Testis (tissue), 2 donors: ENCODE measurements at regions not wholly inside any gene's neighbourhood (a gene's known extent, or its start where the extent isn't known, plus 50 kb on each side); places are given as distances from the start of the nearest gene placed in this dataset.
A peak's percentile ranks its signal among the peaks of the same experiment; 100 is the strongest.

Experiments used
- DNase-seq: peaks from one replicate; pipeline ENCODE4 v3.0.0-alpha.2; 2019
- H3K27ac ChIP-seq, 2 donors: fragments of 200-600 bp; sonication (generic); one replicate each; pipeline ENCODE4 v1.5.1; 2019
- H3K27me3 ChIP-seq: fragments of 200-600 bp; sonication (generic); one replicate; pipeline ENCODE4 v1.5.1; 2019
- H3K36me3 ChIP-seq: fragments of 200-600 bp; sonication (generic); one replicate; pipeline ENCODE4 v1.5.1; 2017; ENCODE audit warnings: low read depth; ENCODE audit errors: missing control alignments
- H3K4me1 ChIP-seq: fragments of 200-600 bp; sonication (generic); one replicate; pipeline ENCODE4 v1.5.1; 2019
- H3K4me3 ChIP-seq, 2 donors: fragments of 200-600 bp; sonication (generic); one replicate each; pipeline ENCODE4 v1.5.1; 2017 to 2019
- H3K9me3 ChIP-seq: fragments of 200-600 bp; sonication (generic); one replicate; pipeline ENCODE4 v1.5.1; 2017
- POLR2A ChIP-seq: fragments of 450-650 bp; IDR thresholded peaks from one replicate; pipeline ENCODE4 v1.6.1; 2017; ENCODE audit warnings: antibody characterized with exemption, mild to moderate bottlenecking, moderate library complexity
- WGBS, 2 donors: methylation state at CpG; one replicate each; pipeline ENCODE4 v1.1.5; 2018; 5-methylcytosine and 5-hydroxymethylcytosine counted together
- intact Hi-C: fragments of 100-400 bp; cut with DNase I; formaldehyde crosslinking; loops from one replicate; pipeline ENCODE4 v1.15.1; 2023; ENCODE audit warnings: low total_unique reads
- TF ChIP-seq, protein P1 (sequence below), 3 experiments: fragments of 450-650 bp in 2 of 3; fragments of 200-600 bp in 1 of 3; sonication (generic) in 1 of 3; IDR thresholded peaks; one replicate each; pipeline ENCODE4 v1.5.1; 2016 to 2019; ENCODE audit warnings: antibody characterized with exemption in 3 of 3, mild to moderate bottlenecking in 2 of 3, moderate library complexity in 1 of 3

DNA sequence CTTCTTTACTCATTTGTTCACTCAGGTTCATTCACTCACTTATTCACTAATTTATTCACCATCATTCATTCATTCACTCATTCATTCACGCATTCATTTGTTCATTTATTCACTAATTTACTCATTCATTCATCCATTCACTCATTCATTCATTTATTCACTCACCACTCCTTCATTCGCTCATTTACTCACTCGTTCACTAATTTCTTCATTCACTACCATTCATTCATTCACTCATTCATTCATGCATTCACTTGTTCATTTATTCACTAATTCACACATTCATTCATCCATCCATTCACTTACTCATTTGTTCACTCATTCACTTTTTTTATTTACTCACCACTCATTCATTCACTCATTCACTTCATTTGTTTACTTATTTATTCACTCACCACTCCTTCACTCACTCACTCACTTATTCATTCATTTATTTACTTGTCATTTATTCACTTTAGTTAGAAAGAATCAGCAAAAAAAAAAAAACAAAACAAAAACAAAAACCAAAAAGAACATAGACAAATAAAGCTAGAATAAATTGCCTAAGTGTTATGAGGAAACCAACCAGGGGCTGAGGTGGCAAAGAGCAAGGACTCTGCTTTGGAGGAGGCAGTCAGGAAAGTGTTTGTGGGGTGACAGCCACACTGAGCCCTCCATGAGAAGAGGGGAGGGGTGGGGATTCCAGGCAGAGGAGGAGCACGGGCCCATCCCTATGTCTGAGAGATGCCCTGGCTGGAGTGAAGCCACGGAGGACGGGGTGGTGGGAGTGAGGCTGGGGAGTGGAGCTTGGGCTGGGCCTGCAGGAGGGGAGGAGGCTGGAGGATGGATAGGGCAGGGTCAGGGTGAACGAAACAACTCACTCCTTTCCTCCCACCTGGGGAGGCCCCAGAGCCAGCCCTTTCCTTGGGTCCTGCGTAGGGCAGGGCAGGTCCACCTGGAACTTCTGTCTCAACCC is 129.2 kb upstream of the WNT4 start:
- intact Hi-C loops = no loop called here
- Histone ChIP-seq H3K27me3 (no peaks in the 10 kb centered on the region), H3K4me3 (no peak overlapping the region), H3K9me3 (no peaks in the 10 kb centered on the region), H3K27ac (no peak overlapping the region), H3K4me1 (no peaks in the 10 kb centered on the region), H3K36me3 (no peaks in the 10 kb centered on the region)
- no peak for TF ChIP-seq POLR2A
- TF ChIP-seq, protein P1, sequence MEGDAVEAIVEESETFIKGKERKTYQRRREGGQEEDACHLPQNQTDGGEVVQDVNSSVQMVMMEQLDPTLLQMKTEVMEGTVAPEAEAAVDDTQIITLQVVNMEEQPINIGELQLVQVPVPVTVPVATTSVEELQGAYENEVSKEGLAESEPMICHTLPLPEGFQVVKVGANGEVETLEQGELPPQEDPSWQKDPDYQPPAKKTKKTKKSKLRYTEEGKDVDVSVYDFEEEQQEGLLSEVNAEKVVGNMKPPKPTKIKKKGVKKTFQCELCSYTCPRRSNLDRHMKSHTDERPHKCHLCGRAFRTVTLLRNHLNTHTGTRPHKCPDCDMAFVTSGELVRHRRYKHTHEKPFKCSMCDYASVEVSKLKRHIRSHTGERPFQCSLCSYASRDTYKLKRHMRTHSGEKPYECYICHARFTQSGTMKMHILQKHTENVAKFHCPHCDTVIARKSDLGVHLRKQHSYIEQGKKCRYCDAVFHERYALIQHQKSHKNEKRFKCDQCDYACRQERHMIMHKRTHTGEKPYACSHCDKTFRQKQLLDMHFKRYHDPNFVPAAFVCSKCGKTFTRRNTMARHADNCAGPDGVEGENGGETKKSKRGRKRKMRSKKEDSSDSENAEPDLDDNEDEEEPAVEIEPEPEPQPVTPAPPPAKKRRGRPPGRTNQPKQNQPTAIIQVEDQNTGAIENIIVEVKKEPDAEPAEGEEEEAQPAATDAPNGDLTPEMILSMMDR (IDR thresholded peaks at IDR 0.05) = no peak
- DNase-seq = no peak
- WGBS, 2 donors = 62 to 84% methylated on average over 6 to 8 of the region's 8 CpGs

DNA sequence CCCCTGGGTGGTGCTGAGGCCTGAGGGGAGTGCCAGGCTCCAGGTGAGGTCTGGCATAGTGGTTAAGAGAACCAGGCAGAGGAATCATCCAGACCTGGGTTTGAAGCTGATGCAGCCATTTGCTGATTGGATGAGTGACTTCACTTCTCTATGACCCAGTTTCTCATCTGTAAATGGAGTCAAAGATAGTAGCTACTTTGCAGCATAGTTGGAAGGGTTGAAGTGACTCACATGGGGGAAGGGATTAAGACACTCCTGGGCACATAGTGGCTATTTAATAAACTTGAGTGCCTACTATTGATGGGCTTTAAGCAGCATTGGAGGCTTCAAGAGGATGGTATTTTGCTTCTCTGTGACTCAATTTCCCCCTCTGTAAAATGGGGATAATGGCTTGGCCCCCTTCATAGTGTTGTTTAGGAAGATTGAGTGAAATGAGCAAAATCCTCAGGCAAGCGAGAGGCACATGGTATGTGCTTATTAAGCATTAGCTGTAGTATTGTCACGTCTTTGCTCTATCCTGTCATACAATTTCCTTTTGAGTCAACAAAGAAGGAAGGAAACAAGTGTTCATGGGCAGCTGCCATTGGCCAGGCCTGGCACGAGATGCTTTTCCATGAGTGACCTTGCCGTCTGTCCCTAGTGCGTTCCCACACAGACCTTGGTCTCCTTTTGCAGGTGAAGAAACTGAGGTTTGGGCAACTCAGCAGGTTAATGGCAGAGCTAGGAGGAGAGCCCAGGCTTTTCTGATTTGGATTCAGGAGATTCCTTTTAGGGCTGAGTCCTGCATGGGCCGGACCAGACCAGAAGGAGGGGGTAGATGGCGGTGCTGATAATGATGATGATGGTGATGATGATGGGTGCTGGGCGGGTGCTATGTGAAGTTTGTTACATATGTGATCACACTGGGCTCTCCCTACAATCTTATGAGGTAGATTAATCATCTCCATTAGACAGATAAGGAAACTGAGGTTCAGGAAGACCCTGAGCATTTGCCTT is 131.1 kb upstream of the WNT4 start:
- Histone ChIP-seq H3K4me3 (no peak overlapping the region), H3K9me3 (no peaks in the 10 kb centered on the region), H3K4me1 (no peaks in the 10 kb centered on the region), H3K27ac (no peak overlapping the region), H3K36me3 (no peaks in the 10 kb centered on the region), H3K27me3 (no peaks in the 10 kb centered on the region)
- no peak for DNase-seq
- WGBS, 2 donors = 88 to 97% methylated on average over 8 of the region's 8 CpGs
- no peak for TF ChIP-seq POLR2A
- TF ChIP-seq, protein P1 (IDR thresholded peaks at IDR 0.05) = no peak
- intact Hi-C loops = no loop called here

DNA sequence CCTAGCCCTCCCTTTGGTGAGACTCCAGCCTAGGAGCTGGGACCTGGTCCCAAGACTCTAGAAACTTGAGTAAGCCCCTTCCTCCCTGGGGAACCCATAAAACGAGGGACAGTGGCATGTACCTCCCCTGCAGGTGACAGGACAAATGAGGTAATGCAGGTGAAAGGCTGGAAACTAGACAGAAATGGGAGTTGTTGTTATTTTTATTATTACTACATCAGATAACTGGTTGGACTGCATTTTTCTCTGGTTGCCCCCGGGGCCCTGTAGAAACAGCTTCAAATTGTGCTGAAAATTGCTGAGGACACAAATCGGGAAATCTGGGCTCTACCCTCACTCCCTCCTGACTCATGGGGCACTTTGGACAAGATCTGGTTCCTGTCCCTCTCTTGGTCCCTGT is 132.3 kb upstream of the WNT4 start:
- H3K27me3 ChIP-seq = no peaks in the 10 kb centered on the region
- H3K36me3 ChIP-seq = no peaks in the 10 kb centered on the region
- no peak for TF ChIP-seq POLR2A
- TF ChIP-seq, protein P1 (IDR thresholded peaks at IDR 0.05) = no peak
- no peak overlapping the region for H3K4me3 ChIP-seq
- H3K27ac ChIP-seq = no peak overlapping the region
- WGBS, 2 donors = 63 to 87% methylated on average over 3 of the region's 3 CpGs
- no peaks in the 10 kb centered on the region for H3K9me3 ChIP-seq
- intact Hi-C loops = no loop called here
- H3K4me1 ChIP-seq = no peaks in the 10 kb centered on the region
- no peak for DNase-seq

DNA sequence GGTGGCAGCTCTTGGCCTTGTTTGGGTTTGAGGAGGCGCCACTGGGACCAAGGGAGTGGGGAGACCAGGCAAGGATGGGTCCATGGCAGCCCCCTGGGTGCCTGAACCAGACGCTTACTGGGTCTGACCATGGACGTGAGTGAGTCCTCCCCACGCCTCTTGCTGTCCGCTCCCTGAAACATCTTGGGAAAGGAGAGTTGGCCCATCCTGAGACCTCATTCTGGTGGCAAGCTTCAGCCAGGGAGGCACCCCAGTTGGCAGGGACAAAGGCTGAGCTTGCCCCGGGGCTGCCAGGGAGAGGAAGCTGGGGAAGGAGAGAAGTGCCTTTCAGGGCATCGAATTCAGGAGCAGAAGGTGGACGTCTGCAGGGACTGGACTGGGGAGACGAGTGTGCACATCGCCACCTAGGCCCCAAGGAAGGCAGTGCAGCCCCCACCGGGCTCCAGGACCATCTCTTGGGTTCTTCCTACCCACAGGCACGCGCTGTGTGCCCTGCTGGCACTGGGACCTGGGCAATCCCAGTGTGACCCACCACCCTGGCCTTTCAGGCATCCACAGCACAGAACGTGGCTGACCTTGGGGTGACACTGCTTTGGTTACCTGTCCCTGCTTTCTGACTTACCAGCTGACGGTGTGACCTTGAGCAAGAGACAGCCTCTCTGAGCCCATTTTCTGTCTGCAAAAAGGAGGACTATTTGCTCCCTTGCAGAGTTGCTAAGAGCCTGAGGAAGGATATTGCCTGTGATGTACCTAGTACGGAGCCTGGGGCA is 132.9 kb upstream of the WNT4 start:
- H3K36me3 ChIP-seq = no peaks in the 10 kb centered on the region
- no peak overlapping the region for H3K27ac ChIP-seq
- peak; percentile 74 for DNase-seq
- H3K4me3 ChIP-seq = no peak overlapping the region
- H3K4me1 ChIP-seq = no peaks in the 10 kb centered on the region
- no peaks in the 10 kb centered on the region for H3K9me3 ChIP-seq
- intact Hi-C loops = no loop called here
- TF ChIP-seq, protein P1 (IDR thresholded peaks at IDR 0.05) = peak in 2 of 3 experiments; percentile 56 to 72
- no peak for TF ChIP-seq POLR2A
- no peaks in the 10 kb centered on the region for H3K27me3 ChIP-seq
- WGBS, 2 donors = 51 to 61% methylated on average over 8 to 16 of the region's 16 CpGs
